Common myeloid progenitor, CD34-positive (primary cell): ENCODE measurements at regions not wholly inside any gene's neighbourhood (a gene's known extent, or its start where the extent isn't known, plus 50 kb on each side); places are given as distances from the start of the nearest gene placed in this dataset.

Experiments used
- CTCF ChIA-PET: fragments of 350-600 bp; sonication (Branson Sonifier 250); formaldehyde crosslinking; loops from one replicate; lab custom pipeline; 2021; ENCODE audit warnings: antibody characterized with exemption; lab: Charles Lee
- POLR2A ChIA-PET: fragments of 350-600 bp; sonication (Branson Sonifier 250); formaldehyde crosslinking; loops from one replicate; lab custom pipeline; 2021; ENCODE audit warnings: antibody characterized with exemption; lab: Charles Lee
- DNase-seq, 3 donors: peaks; one replicate each; pipeline versions ENCODE4 v3.0.0 to v3.0.0-alpha.2; 2013
- H3K27ac ChIP-seq, 2 experiments: 1 replicate in 1 of 2; 2 replicates in 1 of 2; pipeline ENCODE4 v1.7.0; 2013; ENCODE audit warnings: inconsistent platforms in 2 of 2, low read length in 2 of 2, mild to moderate bottlenecking in 2 of 2, low read depth in 1 of 2, moderate library complexity in 1 of 2; ENCODE audit not compliant: severe bottlenecking in 2 of 2, insufficient read depth in 1 of 2, poor library complexity in 1 of 2
- H3K27me3 ChIP-seq, 5 experiments: replicated peaks in 2 of 5; 1 replicate in 3 of 5; 2 replicates in 2 of 5; pipeline versions ENCODE4 v1.6.1 to v1.7.0; 2013; ENCODE audit warnings: low read length in 4 of 5, mild to moderate bottlenecking in 2 of 5, moderate library complexity in 2 of 5, inconsistent platforms in 1 of 5; ENCODE audit not compliant: insufficient read depth in 5 of 5, control insufficient read depth in 4 of 5
- H3K36me3 ChIP-seq, 4 experiments: 1 replicate in 2 of 4; 2 replicates in 2 of 4; pipeline versions ENCODE4 v1.6.1 to v1.7.0; 2013; ENCODE audit warnings: low read length in 3 of 4, control low read depth in 1 of 4, mild to moderate bottlenecking in 1 of 4; ENCODE audit not compliant: control insufficient read depth in 4 of 4, insufficient read depth in 4 of 4
- H3K4me1 ChIP-seq, 4 experiments: 1 replicate in 3 of 4; 2 replicates in 1 of 4; pipeline versions ENCODE4 v1.6.1 to v1.7.1; 2013; ENCODE audit warnings: low read length in 3 of 4, mild to moderate bottlenecking in 3 of 4, control low read depth in 1 of 4, inconsistent platforms in 1 of 4, moderate library complexity in 1 of 4; ENCODE audit not compliant: control insufficient read depth in 4 of 4, insufficient read depth in 4 of 4; ENCODE audit errors: control extremely low read depth in 1 of 4
- H3K4me3 ChIP-seq, 7 experiments: 1 replicate in 4 of 7; 2 replicates in 3 of 7; pipeline versions ENCODE4 v1.5.1 to v1.7.0; 2013; ENCODE audit warnings: mild to moderate bottlenecking in 7 of 7, low read length in 6 of 7, moderate library complexity in 6 of 7, inconsistent platforms in 2 of 7, low read depth in 2 of 7, control low read depth in 1 of 7; ENCODE audit not compliant: insufficient read depth in 4 of 7, control insufficient read depth in 1 of 7; ENCODE audit errors: extremely low read depth in 1 of 7
- H3K9me3 ChIP-seq, 5 experiments: 1 replicate in 4 of 5; 2 replicates in 1 of 5; pipeline versions ENCODE4 v1.6.1 to v1.7.1; 2013; ENCODE audit warnings: low read length in 4 of 5, mild to moderate bottlenecking in 2 of 5, inconsistent platforms in 1 of 5, low read depth in 1 of 5, moderate library complexity in 1 of 5; ENCODE audit not compliant: control insufficient read depth in 4 of 5, insufficient read depth in 2 of 5; ENCODE audit errors: control extremely low read depth in 1 of 5
- WGBS: methylation state at CpG from one replicate; pipeline ENCODE4 v1.1.5; 2013; ENCODE audit not compliant: insufficient coverage; 5-methylcytosine and 5-hydroxymethylcytosine counted together

DNA sequence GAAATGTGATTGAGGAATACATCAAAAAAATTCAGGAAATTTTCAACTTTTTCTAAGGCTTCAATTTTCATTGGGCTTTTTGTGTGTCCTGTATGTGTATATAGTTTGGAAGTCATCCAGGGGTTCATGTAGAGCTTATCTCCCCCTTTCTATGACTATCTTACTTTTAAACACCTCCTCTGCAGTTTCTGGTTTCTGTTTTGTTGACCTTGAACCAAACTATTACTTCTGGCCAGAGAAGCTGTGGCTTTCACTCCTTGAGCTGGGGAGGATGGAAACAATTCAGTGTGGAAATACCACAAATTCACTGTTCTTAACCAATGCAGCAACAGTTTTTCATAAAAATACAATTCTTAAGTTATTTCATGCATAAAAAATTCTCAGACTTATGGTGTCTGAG, 613.2 kb upstream of the SEL1L start:
- Histone ChIP-seq H3K27ac (no peak overlapping the region), H3K9me3 (no peaks in the 10 kb centered on the region), H3K4me1 (no peaks in the 10 kb centered on the region), H3K4me3 (no peak overlapping the region), H3K27me3 (no peaks in the 10 kb centered on the region), H3K36me3 (no peaks in the 10 kb centered on the region)
- DNase-seq = no peak
- CTCF ChIA-PET = no interaction called here
- POLR2A ChIA-PET = no interaction called here

DNA sequence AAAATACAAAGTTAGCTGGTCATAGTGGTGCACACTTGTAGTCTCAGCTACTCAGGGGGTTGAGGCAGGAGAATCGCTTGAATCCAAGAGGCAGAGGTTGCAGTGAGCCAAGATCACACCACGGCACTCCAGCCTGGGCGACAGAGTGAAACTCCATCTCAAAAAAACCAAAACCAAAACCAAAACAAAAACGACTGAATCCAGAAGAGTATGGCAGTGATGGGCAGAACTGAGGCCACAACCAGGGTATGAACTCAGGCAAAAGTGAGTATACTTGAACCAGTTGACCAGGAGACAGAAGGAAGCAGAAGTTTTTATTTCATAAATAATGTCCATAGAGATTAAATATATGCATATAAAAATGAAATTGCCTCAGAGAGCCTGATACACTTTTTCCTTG, 620.0 kb upstream of the SEL1L start:
- WGBS = 72% methylated on average over 2 of the region's 4 CpGs
- Histone ChIP-seq H3K9me3 (no peaks in the 10 kb centered on the region), H3K4me3 (no peak overlapping the region), H3K27ac (no peak overlapping the region), H3K36me3 (no peaks in the 10 kb centered on the region), H3K4me1 (no peaks in the 10 kb centered on the region), H3K27me3 (no peaks in the 10 kb centered on the region)
- ChIA-PET POLR2A (no interaction called here), CTCF (no interaction called here)
- DNase-seq = no peak

DNA sequence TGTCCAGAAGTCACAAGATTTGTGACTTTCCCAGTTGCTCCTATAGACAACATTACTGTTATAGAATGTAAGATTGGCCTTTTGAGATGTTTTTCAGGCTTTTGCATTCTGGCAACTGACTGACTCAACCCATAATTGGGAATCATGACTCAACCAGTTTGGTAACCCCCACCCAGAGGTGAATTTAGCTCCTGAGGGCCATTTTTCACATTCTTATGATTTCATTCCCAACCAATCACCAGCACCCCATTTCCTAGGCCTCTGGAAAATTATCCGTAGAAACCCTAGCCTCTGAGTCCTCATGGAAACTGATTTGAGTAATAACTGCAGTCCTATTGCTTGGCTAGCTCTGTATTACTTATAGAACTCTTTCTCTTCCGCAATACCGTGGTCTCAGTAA, 626.0 kb upstream of the SEL1L start:
- Histone ChIP-seq H3K27me3 (no peaks in the 10 kb centered on the region), H3K4me3 (no peak overlapping the region), H3K27ac (no peak overlapping the region), H3K4me1 (no peaks in the 10 kb centered on the region), H3K9me3 (peaks cover 0 to 2% (median 0%) of the 10 kb centered on the region in 5 experiments), H3K36me3 (no peaks in the 10 kb centered on the region)
- ChIA-PET CTCF (no interaction called here), POLR2A (no interaction called here)
- no peak for DNase-seq
- WGBS = no CpG with 5 or more reads among the region's 3 CpGs

DNA sequence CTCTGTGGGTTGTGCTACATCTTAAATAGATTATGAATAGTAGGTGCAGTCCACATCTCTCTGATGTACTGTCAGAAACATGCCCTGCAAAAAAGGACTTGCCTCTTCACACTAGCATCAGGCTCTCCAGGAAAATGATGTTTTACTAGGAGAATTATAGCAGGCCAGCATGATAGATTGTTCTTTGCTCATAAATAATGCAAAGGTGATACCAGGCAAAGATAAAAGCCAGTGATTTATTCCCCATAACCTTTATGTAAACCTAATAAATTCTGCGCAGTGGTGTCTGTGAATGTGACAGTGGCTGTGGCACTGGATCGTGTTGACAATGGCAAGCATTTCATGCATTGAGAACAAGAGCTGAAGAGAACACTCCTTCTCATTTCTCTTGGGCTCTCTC, 646.5 kb upstream of the SEL1L start:
- POLR2A ChIA-PET = no interaction called here
- no peaks in the 10 kb centered on the region for H3K27me3 ChIP-seq
- peaks cover 0 to 2% (median 0%) of the 10 kb centered on the region in 5 experiments for H3K9me3 ChIP-seq
- DNase-seq = no peak
- WGBS = no CpG with 5 or more reads among the region's 2 CpGs
- H3K4me3 ChIP-seq = no peak overlapping the region
- H3K27ac ChIP-seq = no peak overlapping the region
- no peaks in the 10 kb centered on the region for H3K4me1 ChIP-seq
- CTCF ChIA-PET = no interaction called here
- no peaks in the 10 kb centered on the region for H3K36me3 ChIP-seq

DNA sequence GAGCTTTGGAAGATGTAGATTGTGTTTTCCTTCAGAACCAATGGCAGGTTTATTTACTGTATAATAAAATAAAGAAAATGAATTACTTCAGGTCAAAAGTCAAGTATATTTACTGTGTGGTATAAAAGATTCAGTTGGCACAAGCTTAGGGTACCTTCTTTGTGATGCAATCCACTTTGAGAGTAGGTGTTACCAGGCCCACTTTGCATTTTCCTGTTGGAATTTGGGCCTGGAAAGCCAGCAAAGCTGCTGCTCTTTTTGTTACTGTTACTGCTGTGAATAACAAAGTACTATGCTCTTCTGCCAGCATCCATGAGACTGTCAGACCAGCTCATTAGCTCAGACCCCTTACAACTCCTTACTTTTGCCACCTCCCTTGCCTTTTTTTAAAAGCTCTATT, 649.0 kb upstream of the SEL1L start:
- no peak for DNase-seq
- no peak overlapping the region for H3K27ac ChIP-seq
- no peaks in the 10 kb centered on the region for H3K36me3 ChIP-seq
- no peaks in the 10 kb centered on the region for H3K4me1 ChIP-seq
- peaks cover 0 to 2% (median 0%) of the 10 kb centered on the region in 5 experiments for H3K9me3 ChIP-seq
- ChIA-PET CTCF (no interaction called here), POLR2A (no interaction called here)
- H3K27me3 ChIP-seq = no peaks in the 10 kb centered on the region
- no peak overlapping the region for H3K4me3 ChIP-seq

DNA sequence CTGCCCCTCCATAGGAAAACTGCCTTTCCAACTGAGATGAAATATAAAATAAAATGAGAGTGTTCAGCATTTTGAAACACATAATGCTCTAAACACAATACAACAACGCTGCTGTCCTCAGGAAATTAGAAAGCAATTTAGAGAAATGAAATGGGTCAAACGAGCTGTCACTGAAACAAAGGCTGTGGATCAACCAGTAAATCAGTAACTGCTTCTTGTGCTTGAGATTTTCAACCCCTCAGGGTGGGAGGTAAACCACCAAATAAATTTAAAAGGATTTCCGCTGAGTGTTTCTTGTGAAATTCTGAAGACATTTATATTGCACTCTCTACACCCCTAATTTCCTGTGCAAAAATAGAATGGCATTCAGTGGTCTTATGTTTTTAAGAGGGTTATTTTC, 657.1 kb upstream of the SEL1L start:
- WGBS = 60% methylated on average over 2 of the region's 3 CpGs
- no peaks in the 10 kb centered on the region for H3K36me3 ChIP-seq
- ChIA-PET POLR2A (no interaction called here), CTCF (interaction anchor here (1.6 kb wide), 1 partner anchor 9 kb away, joined by 4 read pairs; no protein-coding TSS in a partner anchor)
- H3K27me3 ChIP-seq = no peaks in the 10 kb centered on the region
- H3K4me1 ChIP-seq = no peaks in the 10 kb centered on the region
- no peak overlapping the region for H3K27ac ChIP-seq
- no peak for DNase-seq
- no peak overlapping the region for H3K4me3 ChIP-seq
- H3K9me3 ChIP-seq = no peaks in the 10 kb centered on the region

DNA sequence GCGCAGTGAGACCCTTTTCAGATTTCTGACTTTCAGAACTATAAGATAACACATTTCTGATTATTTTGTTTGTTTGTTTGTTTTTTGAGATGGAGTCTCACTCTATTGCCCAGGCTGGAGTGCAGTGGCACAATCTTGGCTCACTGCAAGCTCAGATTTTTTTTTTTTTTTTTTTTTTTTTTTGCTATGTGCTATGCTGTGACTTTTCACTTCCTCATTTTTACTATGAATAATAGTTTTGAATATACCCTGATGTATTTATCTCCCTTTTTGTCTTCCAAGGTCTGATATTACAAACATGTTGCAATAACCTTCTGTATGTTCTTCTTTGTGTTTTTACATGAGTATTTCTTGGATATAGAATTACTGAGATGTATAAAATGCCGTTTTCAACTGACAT, 658.7 kb upstream of the SEL1L start:
- WGBS = no CpG with 5 or more reads among the region's 2 CpGs
- no peaks in the 10 kb centered on the region for H3K4me1 ChIP-seq
- H3K9me3 ChIP-seq = no peaks in the 10 kb centered on the region
- no peaks in the 10 kb centered on the region for H3K27me3 ChIP-seq
- no peak overlapping the region for H3K27ac ChIP-seq
- POLR2A ChIA-PET = no interaction called here
- no peak for DNase-seq
- H3K36me3 ChIP-seq = no peaks in the 10 kb centered on the region
- H3K4me3 ChIP-seq = no peak overlapping the region
- CTCF ChIA-PET = no interaction called here
